ENCODE measurements at regions not wholly inside any gene's neighbourhood (a gene's known extent, or its start where the extent isn't known, plus 50 kb on each side); places are given as distances from the start of the nearest gene placed in this dataset.

GRCh38 chr13:72113076-72113475 is 246.1 kb upstream of the DACH1 start:
- no peaks in the 10 kb centered on the region for H3K36me3 ChIP-seq (ENCODE audit: control insufficient read depth in 2 of 2, insufficient read depth in 2 of 2, low read length in 1 of 2)
- no peak overlapping the region for H3K9ac ChIP-seq (ENCODE audit: control insufficient read depth, insufficient read depth, low read length)
- H3K27ac ChIP-seq (ENCODE audit: control insufficient read depth, insufficient read depth) = no peak overlapping the region
- no peaks in the 10 kb centered on the region for H4K20me1 ChIP-seq (ENCODE audit: control insufficient read depth, insufficient read depth)
- no peak for DNase-seq (ENCODE audit: low read depth, low spot score)
- H3K4me2 ChIP-seq (ENCODE audit: control insufficient read depth, insufficient read depth) = no peak overlapping the region
- no peak overlapping the region for H3K4me3 ChIP-seq
- no peaks in the 10 kb centered on the region for H3K9me3 ChIP-seq (replicated peaks; ENCODE audit: control insufficient read depth, insufficient read depth, low read length)
- ChIA-PET POLR2A (no interaction called here), RAD21 (ENCODE audit: unreplicated experiment) (no interaction called here), SMC1A (ENCODE audit: uncharacterized antibody, unreplicated experiment) (no interaction called here), CTCF (no interaction called here)
- peak; percentile 41; the same call in 2 of the 3 replicates for ATAC-seq
- H3K27me3 ChIP-seq (replicated peaks in 1 of 2; ENCODE audit: control insufficient read depth in 2 of 2, insufficient read depth in 2 of 2, low read length in 1 of 2) = no peaks in the 10 kb centered on the region
- no peak for FAIRE-seq
- in situ Hi-C loops (cut with MboI) = no loop called here
- no peak for TF ChIP-seq TCF7 (IDR thresholded peaks at IDR 0.05; ENCODE audit: borderline replicate concordance)
- no peak for TF ChIP-seq USF1 (IDR thresholded peaks at IDR 0.05; ENCODE audit: borderline replicate concordance, extremely low read length, insufficient read depth, low read depth, low read length)
- TF ChIP-seq ZNF687 (IDR thresholded peaks at IDR 0.05) = no peak
- no peak for TF ChIP-seq STAT3 (IDR thresholded peaks at IDR 0.05; ENCODE audit: low read depth, low read length)
- TF ChIP-seq CBX5 (IDR thresholded peaks at IDR 0.05; ENCODE audit: low read depth) = no peak
- no peak for TF ChIP-seq SP1 (IDR thresholded peaks at IDR 0.05; ENCODE audit: low read depth, low read length)
- no peak for TF ChIP-seq KLF5 (IDR thresholded peaks at IDR 0.05; ENCODE audit: partially characterized antibody)
- TF ChIP-seq BCL3 (IDR thresholded peaks at IDR 0.05; ENCODE audit: borderline replicate concordance, insufficient read depth, low read depth, low read length, poor library complexity, severe bottlenecking) = no peak
- TF ChIP-seq KDM1A (IDR thresholded peaks at IDR 0.05; ENCODE audit: borderline replicate concordance) = no peak
- TF ChIP-seq TAF1 (IDR thresholded peaks at IDR 0.05; ENCODE audit: borderline replicate concordance, low read depth, low read length) = no peak
- TF ChIP-seq CEBPB (IDR thresholded peaks at IDR 0.05; ENCODE audit: borderline replicate concordance in 1 of 2, low read depth in 2 of 2, low read length in 2 of 2) = no peak
- TF ChIP-seq MYC (IDR thresholded peaks at IDR 0.05; ENCODE audit: insufficient read depth, insufficient read length, insufficient replicate concordance, low read length, severe bottlenecking) = no peak
- no peak overlapping the region for H2AFZ ChIP-seq (ENCODE audit: control insufficient read depth, low read depth, low read length)
- intact Hi-C loops (cut with micrococcal nuclease; ENCODE audit: unreplicated experiment) = no loop called here
- no TSS peak for BruUV-seq (replicated peaks)
- no peaks in the 10 kb centered on the region for H3K79me2 ChIP-seq (ENCODE audit: control insufficient read depth, insufficient read depth, low read length)
- 28% methylated on average over 1 of the region's 1 CpG for WGBS (ENCODE audit: insufficient coverage, insufficient replicate concordance, low lambda C conversion rate, missing lambda C conversion rate)
- no peaks in the 10 kb centered on the region for H3K4me1 ChIP-seq (ENCODE audit: control insufficient read depth, insufficient read depth, low read length)
